Large intestine (tissue), 3 donors: ENCODE measurements at regions not wholly inside any gene's neighbourhood (a gene's known extent, or its start where the extent isn't known, plus 50 kb on each side); places are given as distances from the start of the nearest gene placed in this dataset.

Source experiments
- DNase-seq, 2 donors: peaks; one replicate each; pipeline versions ENCODE4 v3.0.0 to v3.0.0-alpha.2; 2013
- H3K27ac ChIP-seq: one replicate; pipeline ENCODE4 v1.5.1; 2013; ENCODE audit warnings: low read length
- H3K27me3 ChIP-seq: 2 replicates; pipeline ENCODE4 v1.6.1; 2013; ENCODE audit warnings: low read length; ENCODE audit not compliant: control insufficient read depth, insufficient read depth
- H3K36me3 ChIP-seq: 2 replicates; pipeline ENCODE4 v1.6.1; 2013; ENCODE audit warnings: low read length; ENCODE audit not compliant: control insufficient read depth, insufficient read depth
- H3K4me1 ChIP-seq: one replicate; pipeline ENCODE4 v1.6.1; 2013; ENCODE audit warnings: low read length; ENCODE audit not compliant: control insufficient read depth, insufficient read depth
- H3K4me3 ChIP-seq: one replicate; pipeline ENCODE4 v1.5.1; 2013; ENCODE audit warnings: low read length
- H3K9me3 ChIP-seq: one replicate; pipeline ENCODE4 v1.6.1; 2013; ENCODE audit warnings: mild to moderate bottlenecking, low read depth, low read length, moderate library complexity; ENCODE audit not compliant: control insufficient read depth
- WGBS: methylation state at CpG from one replicate; pipeline ENCODE4 v1.1.5; 2013; ENCODE audit warnings: low lambda C conversion rate; ENCODE audit not compliant: insufficient coverage; 5-methylcytosine and 5-hydroxymethylcytosine counted together

DNA sequence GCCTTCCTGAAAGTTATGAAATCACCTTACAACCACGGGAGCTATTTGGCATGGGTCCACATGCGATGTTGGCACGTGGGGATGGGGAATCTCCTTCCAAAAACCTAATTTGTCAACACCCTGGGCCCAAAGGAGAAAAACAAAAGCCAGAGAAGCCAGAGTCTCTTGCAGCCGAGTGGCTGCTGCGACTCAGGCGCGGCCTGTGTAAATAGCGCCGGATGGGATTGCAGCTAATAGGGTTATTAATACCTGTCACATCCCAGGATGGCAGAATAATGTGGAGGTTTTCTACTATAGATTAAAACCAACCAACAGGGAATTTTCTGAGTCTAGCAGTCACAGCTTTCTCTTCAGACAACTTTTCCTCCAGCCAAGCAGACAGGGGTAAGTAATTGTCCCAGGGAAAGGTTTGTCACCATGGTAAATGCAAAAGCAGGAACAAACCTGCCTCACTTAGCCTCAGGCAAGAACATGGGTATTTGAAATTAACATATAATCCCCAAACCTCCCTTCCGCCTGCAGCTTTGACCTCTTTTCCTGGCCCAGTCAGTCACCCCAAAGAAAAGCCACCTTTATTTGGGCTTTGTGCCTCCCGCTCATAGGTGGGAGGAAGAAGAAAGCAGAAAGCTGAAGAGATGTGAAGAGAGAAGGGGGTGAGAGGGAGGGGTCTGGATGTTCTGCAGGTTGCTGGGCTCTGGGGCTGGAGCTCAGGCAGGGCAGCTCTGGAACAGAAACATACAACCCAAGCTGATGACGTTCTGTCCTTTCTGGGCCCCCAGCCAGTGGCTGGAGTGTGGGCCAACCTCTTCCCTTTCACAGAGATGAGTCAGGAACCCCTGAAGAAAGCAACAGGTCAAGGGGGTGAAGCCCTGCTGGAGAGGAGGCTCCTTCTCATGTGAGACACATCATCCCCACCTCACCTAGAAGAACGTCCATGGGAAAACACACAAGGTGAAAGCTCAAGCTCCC is 376.5 kb downstream of the NXPE2 start:
- DNase-seq = peak in 1 of 2 donors; percentile 3
- Histone ChIP-seq H3K27ac (no peak overlapping the region), H3K27me3 (peaks cover 2% of the 10 kb centered on the region), H3K4me1 (no peaks in the 10 kb centered on the region), H3K36me3 (no peaks in the 10 kb centered on the region), H3K4me3 (no peak overlapping the region), H3K9me3 (no peaks in the 10 kb centered on the region)
- no CpG with 5 or more reads among the region's 13 CpGs for WGBS

DNA sequence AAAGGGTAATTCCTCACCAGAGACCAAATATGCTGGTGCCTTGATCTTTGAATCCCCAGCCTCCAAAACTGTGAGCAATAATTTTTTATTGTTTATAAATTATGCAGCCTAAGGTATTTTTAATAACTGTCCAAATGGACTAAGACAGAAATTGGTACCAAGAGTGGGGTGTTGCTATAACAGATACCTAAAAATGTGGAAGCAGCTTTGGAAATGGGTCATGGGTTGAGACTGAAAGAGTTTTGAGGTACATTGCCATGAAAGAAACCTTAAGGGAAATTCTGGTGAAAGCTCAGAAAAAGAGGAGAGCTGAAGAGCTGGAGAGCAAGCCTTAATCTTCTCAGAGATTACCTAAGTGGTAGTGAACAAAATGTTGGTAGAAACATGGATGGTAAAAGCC is 378.2 kb downstream of the NXPE2 start:
- H3K4me1 ChIP-seq = no peaks in the 10 kb centered on the region
- H3K36me3 ChIP-seq = no peaks in the 10 kb centered on the region
- no peak overlapping the region for H3K27ac ChIP-seq
- no peak for DNase-seq
- H3K4me3 ChIP-seq = no peak overlapping the region
- H3K27me3 ChIP-seq = no peaks in the 10 kb centered on the region
- no peaks in the 10 kb centered on the region for H3K9me3 ChIP-seq

DNA sequence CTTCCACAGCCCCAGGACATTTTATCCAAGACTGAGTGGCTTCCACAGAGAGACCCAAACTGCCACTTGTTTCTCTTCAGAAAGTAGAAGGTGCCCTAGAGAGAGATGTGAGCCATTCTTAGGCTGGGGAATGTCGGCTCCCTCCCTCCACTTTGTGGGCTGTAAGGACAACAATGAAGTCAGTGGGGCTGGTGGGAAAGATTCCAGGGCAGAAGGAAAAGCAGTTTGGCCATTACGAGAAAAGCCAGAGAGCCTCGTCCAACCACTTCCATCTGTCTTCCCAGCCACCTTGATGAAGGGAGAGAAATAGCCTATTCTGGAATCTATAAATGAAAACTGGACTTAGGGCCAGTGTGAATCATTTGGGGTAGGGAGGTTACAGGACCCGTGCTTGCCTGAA is 382.5 kb downstream of the NXPE2 start:
- Histone ChIP-seq H3K27me3 (no peaks in the 10 kb centered on the region), H3K9me3 (no peaks in the 10 kb centered on the region), H3K27ac (no peak overlapping the region), H3K4me1 (no peaks in the 10 kb centered on the region), H3K4me3 (no peak overlapping the region), H3K36me3 (no peaks in the 10 kb centered on the region)
- no peak for DNase-seq
- WGBS = no CpG with 5 or more reads among the region's 4 CpGs

DNA sequence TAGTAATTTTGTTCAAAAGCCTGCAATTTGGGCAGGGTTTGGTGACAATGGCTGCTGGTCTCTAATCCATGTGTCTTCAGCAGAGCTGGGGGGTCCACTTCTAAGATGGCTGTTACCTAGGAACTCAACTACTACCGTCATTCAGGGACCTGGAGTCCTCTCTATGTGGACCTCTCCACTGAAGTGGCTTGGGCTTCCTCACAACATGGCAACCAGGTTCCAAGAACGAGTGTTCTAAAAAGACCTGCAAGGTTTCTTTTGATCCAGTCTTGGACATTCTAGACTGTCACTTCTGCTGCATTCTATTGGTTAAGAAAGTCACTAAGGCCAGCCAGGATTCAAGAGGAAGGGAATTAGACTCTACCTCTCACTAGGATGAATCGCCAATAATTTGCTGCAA is 387.0 kb downstream of the NXPE2 start:
- no peaks in the 10 kb centered on the region for H3K4me1 ChIP-seq
- no peaks in the 10 kb centered on the region for H3K36me3 ChIP-seq
- DNase-seq = no peak
- H3K27ac ChIP-seq = no peak overlapping the region
- no peaks in the 10 kb centered on the region for H3K9me3 ChIP-seq
- H3K27me3 ChIP-seq = no peaks in the 10 kb centered on the region
- H3K4me3 ChIP-seq = no peak overlapping the region
- WGBS = no CpG with 5 or more reads among the region's 3 CpGs

DNA sequence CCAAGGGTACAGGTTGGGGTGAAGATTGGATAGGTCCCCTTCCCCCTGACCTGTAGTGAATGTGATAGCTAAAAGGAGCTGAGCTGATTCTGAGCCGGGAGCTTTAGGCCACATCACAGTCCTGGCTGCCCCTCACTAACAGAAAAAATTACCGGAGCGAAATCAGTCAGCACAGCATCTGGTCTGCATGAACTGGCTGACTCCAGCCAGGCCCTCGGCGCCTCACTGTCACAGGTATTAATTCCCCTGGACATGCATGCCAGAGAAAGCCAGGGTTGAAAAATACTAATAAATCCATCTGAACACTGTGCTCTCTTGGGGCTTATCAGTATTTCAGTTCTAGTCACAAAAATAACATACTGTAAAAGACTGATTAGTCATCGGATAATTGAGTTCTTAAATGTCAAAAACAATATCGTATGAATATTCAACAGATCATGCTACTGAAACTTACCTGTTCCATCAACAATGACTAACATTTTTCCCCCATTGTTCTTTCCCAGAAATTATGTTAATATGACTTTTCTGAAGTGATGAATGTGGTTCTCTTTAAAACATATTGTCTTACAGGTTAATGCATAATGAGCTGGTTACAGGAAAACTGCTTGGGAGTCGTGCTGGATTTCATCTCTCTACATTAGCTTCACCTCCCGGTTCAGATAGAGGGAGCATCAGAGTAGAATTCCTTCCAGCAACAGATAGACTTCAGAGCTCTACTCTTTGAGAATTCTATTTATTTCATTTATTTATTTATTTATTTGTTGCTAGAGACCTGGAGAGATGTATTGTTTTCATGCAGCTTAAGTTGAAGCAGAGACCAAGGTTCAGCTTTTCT is 387.7 kb downstream of the NXPE2 start:
- Histone ChIP-seq H3K4me1 (no peaks in the 10 kb centered on the region), H3K36me3 (no peaks in the 10 kb centered on the region), H3K27me3 (no peaks in the 10 kb centered on the region), H3K27ac (no peak overlapping the region), H3K9me3 (no peaks in the 10 kb centered on the region), H3K4me3 (no peak overlapping the region)
- DNase-seq = no peak
- 74% methylated on average over 3 of the region's 9 CpGs for WGBS

DNA sequence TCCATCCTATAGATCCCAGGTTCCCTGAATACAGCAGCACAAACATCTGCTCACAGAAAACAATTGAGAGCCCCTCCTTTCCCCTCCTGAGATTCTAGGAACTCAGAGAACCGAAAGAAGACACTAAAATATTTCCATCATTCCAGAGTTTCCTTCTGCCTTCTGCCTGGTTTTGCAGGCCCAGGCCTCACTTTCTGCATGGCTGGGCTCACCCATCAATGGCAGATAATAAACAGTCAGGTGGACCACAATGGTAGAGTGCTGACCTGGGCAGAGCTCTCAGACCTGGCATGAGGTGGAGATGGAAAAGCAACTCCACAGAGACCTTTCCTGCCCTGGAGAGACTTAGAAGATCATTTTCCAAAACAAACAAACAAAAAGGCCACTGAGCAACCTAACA is 389.1 kb downstream of the NXPE2 start:
- DNase-seq = no peak
- no CpG with 5 or more reads among the region's 1 CpG for WGBS
- H3K27me3 ChIP-seq = no peaks in the 10 kb centered on the region
- no peak overlapping the region for H3K27ac ChIP-seq
- no peaks in the 10 kb centered on the region for H3K4me1 ChIP-seq
- H3K36me3 ChIP-seq = no peaks in the 10 kb centered on the region
- no peaks in the 10 kb centered on the region for H3K9me3 ChIP-seq
- H3K4me3 ChIP-seq = no peak overlapping the region

DNA sequence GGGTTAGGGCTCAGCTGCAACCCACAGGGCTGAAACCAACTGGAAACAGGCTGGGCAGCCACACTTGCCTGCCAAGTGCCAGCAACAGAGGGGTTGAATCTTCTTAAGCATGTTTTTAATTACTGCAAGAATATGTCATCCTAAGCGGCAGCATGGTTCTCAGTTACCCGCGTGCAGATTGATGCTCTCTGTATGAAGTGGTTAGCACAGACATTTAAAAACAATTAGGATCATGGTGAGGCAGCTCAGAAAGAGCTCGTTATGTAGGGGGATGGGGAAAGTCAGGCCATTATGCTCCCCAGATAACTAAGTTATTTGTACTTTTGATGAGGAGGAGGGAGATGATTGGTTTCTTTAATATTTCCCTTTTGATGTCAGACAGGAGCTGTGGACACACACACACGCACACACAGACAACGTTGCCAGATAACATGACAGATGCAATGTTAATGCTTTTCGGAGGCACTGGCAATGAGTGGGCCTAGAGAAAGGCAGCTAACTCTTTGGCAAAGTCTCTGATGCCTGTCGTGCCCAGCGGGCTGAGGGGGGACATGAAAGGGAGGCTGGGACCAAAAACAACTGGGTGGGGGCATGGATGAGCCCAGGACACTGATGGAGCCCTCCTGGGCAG is 389.7 kb downstream of the NXPE2 start:
- DNase-seq = no peak
- Histone ChIP-seq H3K9me3 (no peaks in the 10 kb centered on the region), H3K4me3 (no peak overlapping the region), H3K27ac (no peak overlapping the region), H3K27me3 (no peaks in the 10 kb centered on the region), H3K36me3 (no peaks in the 10 kb centered on the region), H3K4me1 (no peaks in the 10 kb centered on the region)
- WGBS = no CpG with 5 or more reads among the region's 9 CpGs

DNA sequence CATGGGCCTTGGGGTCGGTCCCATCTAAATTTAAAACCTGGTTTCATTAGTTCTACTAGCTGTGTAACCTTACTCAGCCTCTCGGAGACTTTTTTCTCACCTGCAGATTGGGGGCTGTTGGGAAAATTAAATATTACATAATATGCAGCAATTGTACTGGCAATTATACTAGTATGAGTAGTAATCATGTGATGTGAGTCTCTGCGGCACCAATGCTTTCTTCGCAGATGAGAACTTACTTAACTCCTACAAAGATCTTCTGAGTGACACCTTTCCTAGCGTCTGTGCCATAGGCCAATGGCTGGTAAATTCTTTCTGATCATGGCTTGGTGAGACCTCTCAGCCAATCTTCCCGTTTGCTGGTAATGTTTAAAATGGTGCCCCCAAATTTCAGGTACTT is 391.3 kb downstream of the NXPE2 start:
- Histone ChIP-seq H3K27ac (no peak overlapping the region), H3K36me3 (no peaks in the 10 kb centered on the region), H3K27me3 (no peaks in the 10 kb centered on the region), H3K4me3 (no peak overlapping the region), H3K4me1 (no peaks in the 10 kb centered on the region), H3K9me3 (no peaks in the 10 kb centered on the region)
- WGBS = no CpG with 5 or more reads among the region's 6 CpGs
- DNase-seq = no peak

DNA sequence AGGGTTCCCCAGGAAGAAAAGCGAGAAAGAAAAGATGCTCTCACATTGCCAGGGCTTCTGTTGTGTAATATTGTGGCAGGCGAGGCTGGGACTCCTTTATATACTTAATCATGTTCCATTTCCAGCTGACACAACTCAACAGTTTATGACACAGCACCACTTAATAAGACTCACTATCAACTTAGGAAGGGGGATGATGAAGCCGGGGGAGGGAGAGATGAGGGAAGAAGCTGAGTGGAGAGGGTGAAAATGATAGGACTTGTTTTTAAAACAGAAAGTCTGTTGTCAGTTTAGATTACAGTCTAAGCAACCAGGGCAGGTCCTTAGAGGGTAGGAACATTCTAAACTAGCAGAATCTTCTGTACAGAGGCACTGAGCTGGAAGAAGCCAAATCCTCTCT is 397.0 kb downstream of the NXPE2 start:
- DNase-seq = no peak
- Histone ChIP-seq H3K4me3 (no peak overlapping the region), H3K9me3 (no peaks in the 10 kb centered on the region), H3K27ac (no peak overlapping the region), H3K27me3 (peaks cover 16% of the 10 kb centered on the region), H3K4me1 (no peaks in the 10 kb centered on the region), H3K36me3 (no peaks in the 10 kb centered on the region)
- WGBS = 92% methylated on average over 2 of the region's 3 CpGs

DNA sequence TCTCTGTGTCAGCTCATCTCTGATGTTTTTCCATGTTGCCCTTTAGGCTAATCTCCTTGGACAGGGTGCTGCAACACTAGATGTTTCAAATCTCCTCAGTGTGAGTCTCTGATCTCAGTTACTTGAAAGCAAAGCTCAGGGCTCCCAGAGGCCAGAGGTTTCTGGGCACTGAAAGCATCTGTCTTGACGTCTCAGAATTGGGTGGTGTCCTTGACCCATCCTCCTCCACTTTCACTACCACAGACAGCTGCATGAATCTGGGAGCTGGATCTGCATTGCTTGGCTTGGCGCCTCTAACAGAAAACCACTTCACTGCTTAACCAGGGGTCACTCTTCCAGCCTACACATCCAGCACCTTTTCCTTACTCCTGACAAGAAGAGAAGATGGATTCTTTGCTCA is 399.4 kb downstream of the NXPE2 start:
- Histone ChIP-seq H3K4me3 (no peak overlapping the region), H3K4me1 (no peaks in the 10 kb centered on the region), H3K9me3 (no peaks in the 10 kb centered on the region), H3K36me3 (no peaks in the 10 kb centered on the region), H3K27me3 (peaks cover 23% of the 10 kb centered on the region), H3K27ac (no peak overlapping the region)
- no CpG with 5 or more reads among the region's 2 CpGs for WGBS
- DNase-seq = no peak
